GM21367 (cell line): ENCODE measurements at regions not wholly inside any gene's neighbourhood (a gene's known extent, or its start where the extent isn't known, plus 50 kb on each side); places are given as distances from the start of the nearest gene placed in this dataset.

Source experiments
- ATAC-seq: cut with Tn5 transposase; IDR thresholded peaks from one replicate; pipeline ENCODE4 v1.9.1; 2021; ENCODE audit not compliant: unreplicated experiment

DNA sequence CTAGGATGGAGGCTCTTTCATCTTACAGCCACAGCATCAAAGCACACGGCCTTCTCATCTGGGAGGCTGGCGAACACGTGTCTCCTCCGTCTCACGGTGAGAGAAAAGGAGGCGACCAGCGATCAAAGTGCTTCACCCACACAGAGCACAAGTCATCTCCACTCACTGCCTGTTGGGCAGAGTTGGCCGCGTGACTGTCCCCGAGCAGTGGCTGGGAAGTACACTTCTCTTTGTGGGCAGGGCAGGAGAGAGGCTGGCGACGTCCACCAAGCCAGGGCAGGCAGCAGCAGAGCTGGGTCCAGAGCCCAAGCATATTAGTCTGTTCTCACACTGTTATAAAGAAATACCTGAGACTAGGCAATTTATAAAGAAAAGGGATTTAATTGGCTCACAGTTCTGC, 64.1 kb upstream of the FOXC1 start:
- ATAC-seq: no peak

DNA sequence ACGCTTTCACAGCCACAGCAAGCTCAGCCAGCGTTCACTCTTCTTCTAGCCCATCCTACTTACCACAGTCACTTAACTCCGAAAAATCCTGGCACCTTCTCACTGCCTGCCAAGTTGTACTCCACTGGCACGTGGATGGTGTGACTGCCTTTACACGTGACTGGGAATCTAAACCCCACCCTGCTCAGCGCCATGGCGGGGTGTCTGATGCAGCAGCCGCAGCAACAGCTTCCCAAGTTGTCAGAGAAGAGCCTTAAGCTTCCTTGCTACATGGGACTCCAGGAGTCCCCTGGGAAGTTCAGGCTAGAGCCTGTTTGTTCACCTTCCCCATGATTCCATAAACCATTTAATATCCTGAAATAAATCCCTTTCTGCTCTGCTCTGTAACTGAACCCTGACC, 61.9 kb upstream of the FOXC1 start:
- no peak for ATAC-seq

DNA sequence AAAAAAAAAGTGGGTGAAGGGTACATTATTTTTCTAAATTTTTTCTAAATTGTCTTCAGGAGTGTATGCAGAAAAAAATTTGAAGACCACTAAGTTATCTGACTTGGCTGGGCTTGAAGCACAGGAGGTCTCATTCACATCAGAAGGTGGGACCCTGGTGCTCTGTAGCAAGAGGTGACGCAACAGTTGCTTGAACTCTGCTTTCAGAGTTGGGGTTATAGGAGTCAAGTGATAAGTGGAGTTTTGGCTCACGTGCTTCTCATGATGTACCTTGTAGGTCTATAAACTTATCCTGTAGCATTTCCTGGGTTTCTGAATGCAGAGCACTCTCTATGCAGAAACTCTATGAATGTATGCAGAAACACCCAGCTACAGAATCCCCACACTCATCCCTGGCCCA, 58.5 kb upstream of the FOXC1 start:
- no peak for ATAC-seq

DNA sequence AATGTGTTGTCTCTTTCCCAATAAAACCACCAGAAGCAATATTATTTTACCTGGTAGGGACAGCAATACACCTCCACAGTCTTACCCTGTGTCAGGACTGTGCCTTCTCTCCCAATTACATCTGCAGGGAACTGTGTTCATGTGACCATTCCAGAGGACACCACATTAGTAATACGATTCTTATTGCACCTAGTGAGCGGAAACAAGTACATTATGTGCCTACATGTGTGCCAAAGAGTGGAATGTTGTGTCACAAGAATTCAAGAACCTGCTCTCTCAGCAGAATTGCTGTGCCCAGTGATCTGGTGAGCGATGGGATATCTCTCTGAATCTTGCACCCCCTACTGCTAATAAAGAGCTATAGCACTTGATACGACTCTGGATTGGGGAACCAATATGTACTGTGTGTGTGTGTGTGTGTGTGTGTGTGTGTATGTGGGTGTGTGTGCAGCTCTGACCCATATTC, 57.4 kb upstream of the FOXC1 start:
- ATAC-seq: no peak

DNA sequence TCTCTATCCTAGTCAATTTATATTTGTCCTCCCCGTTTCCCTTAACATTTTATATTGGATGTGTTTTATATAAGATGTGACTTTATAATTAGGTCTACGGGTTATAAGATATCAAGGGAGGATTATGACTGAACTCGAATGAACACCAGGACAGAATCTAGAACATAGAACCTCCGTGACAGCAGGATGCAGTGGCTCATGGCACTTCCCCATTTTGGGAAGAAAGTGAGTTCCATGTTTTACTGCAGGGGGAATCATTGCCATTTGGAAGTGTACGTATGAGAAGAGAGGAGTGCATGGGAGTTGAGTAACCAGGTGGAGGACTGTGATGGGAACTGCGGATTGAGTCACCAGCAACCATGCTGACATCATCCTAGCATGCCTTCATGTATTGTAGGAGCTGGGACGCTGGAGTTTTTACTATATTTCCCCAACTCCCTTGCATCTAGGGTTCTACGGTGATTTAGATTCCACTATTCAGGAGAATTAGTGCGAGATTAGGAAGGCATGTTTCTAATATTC, 56.1 kb upstream of the FOXC1 start:
- no peak for ATAC-seq

DNA sequence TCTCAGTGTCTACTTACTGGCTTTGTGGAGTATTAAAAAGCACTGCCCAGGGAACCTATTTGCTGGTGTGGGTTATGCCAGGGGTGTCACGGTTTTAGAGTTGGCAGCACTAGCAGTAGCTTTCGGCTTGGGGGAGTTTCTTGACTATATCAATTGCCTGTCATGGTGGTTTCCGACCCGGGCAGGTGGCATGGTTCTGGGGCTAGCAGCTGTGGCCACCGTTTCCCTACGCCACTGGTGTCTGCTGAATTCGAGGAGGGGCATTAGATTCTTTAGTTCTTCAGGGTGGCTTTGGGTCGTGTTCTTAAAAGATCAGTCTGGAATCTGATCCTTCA, 55.6 kb upstream of the FOXC1 start:
- no peak for ATAC-seq

DNA sequence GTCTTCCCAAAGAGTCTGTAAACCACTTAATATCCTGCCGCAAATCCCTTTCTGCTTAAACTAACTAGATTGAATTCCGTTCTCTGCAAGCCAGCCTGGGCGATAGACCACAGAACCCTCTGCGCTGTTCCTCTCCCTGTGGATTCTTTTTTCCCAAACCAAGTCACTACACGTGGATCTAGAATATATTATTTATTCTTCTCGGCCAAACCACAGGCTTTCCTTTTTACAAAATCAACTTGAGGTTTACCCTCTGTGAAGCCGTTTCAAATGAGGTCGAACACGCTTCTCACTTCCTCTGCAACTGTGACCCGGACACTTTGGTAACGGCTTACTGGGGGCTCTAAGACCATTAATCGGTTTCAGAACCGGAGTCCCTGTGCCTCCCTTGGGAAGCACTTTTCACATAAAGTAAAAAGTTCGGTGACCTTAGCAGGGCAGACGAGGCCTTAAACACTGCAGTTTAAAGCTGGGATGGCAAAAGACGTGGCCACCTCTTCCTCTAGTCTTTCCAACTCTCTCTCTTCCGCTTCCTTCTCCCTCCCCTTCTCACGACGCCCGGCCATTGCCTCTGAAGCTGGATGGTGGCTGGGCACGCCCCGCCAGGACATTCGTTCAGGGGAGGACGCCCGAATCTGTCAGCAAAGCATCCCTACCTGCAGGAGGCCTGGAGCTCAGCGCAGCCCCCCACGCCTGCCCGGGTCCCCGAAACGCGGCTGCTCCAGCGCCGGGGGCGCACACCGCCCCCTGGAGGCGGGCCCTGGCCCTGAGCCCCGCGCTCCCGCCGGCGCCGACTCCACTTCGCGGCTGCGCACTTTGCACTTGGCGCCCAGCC, 55.0 kb upstream of the FOXC1 start:
- ATAC-seq: no peak

DNA sequence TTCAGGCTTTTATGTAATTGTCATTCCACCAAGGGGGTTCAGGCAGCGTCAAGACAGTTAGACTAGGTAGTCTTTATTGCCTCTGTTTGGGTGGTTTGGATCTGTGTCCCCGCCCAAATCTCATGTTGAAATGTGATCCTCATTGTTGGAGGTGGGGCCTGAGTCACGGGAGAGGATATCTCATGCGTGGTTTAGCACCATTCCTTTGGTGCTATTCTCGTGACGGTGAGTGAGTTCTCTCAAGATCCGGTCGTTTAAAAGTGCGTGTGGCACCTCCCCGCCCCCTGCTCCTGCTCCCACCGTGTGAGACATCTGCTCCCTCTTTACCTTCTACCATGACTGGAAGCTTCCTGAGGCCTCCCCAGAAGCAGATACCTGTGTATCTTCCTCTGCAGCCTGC, 51.3 kb upstream of the FOXC1 start:
- no peak for ATAC-seq
